ENCODE measurements at regions not wholly inside any gene's neighbourhood (a gene's known extent, or its start where the extent isn't known, plus 50 kb on each side); places are given as distances from the start of the nearest gene placed in this dataset.
"Not testable (repeated sequence)": the region's sequence is repeated elsewhere in the genome, so short reads cannot be mapped to it uniquely, and the experiment has no call there.

DNA sequence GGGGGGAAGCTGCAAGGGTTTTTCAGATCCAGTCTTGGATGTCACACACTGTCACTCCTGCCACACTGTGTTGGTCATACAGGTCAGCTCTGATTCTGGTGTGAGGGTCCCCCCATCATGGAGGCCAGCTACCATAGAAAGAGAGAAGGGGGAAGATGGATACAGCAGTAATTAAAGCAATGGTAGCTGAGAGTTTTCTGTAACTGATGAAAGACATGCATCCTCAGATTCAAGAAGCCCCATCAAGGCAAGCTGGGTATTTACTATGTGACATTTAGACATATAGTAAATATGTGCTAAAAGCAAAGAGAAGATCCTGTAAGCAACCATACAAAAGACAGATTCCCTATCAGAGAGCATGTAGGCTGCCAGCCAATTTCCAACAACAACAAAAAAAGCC is 110.9 kb upstream of the COL5A1 start:
- DNase-seq, result no peak

DNA sequence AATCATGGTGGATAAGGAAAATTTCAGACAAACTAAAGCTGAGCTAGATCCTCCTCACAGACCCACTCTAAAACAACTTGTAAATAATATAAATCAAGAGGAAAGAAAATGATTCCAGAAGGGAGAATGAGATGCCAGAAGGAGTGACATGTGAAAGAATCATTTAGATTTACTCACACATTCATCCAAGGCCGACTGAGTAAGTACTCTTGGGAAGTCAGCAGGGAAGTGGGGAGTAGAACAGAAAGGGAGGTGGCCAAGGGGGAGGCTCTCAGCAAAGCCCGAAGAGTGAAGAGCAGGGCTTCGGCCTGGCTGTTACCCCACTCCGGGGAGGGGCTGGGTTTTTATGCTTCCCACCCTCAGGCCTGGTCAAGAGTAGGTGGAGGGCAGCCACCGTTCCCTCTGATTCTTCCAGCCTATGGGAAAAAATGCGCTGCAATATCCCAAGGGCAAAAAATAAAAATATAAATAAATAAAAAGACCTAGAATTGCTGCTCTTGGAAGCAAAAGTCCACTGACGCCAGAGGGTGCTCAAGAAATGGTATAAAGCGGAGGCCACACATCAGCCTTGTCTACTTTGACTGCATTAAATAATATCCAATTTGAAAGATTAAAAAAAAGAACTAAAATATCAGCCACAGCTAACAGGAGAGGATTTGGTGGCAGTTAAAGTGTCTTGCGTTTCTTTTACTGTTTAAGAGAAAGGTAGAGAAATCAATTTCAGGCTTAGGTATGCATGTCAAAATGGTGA is 110.2 kb upstream of the COL5A1 start:
- peak in 1 of 3 donors; percentile 79 for DNase-seq

DNA sequence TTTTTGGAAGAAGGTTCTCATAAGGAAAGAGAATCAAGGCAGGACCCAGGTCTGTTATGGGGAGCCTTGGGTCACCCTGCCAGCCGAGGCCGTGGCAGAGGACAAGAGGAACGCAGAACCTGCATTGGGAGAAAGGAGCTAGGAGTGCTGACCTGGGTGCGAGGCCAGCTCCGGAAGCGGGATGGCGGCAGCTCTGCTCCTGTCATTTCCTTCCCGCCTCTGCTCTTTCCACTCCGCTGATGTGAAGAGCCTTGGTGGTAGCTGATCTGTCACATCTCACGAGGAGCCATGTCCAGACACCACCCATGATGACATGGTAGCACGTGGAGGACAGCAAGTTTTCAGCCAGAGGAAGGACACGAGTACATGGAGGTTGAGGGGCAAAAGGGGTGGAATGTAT is 109.5 kb upstream of the COL5A1 start:
- no peak for DNase-seq

DNA sequence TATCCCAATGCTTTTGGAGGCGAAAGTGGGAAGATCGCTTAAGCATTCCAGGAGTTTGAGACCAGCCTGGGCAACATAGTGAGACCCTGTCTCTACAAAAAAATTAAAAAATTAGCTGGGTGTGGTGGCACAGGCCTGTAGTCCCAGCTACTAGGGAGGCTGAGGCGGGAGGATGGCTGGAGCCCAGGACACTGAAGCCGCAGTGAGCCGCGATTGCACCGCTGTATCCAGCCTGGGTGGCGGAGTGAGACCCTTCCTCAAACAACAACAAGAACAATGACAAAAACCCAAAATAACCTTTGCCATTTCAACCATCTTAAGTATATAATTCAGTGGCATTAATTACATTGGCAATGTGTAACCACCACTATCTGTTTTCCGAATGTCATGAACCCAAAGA is 108.9 kb upstream of the COL5A1 start:
- DNase-seq, result not testable (repeated sequence)

DNA sequence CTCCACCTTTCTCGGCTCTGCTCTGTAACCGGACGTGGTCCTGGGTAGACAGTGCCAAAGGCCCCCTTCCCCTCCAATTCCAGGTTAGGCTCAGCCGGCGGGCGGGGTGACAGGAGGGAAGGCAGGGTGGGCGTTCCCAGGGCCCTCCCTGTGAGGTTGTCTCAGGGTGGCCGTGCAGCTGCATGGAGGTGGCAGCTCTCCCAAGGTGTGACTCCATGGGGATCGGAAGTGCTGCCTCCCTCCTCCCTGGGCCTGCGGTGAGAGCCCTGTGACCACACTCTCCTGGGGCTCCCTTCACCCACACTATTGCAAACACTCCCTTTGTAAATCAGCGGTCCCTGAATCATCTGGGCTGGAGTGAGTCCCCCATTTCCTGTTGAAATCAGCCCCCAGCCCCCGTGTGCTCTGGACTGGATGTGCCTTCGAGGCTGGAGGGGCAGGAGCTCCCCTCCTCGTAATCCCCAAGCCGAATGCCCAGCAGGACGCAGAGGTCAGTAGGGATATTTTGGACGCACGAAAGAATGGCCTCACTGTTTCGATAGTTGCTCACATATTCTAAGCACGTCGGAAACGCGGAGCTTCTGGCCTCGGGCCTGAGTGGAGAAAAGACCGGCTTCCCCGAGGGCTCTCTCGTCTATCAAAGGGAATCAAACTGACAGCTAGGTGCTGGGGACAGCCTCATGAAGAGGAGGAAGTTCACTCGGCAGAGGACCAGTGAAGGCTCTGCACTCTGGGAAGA is 107.6 kb upstream of the COL5A1 start:
- DNase-seq, result no peak

DNA sequence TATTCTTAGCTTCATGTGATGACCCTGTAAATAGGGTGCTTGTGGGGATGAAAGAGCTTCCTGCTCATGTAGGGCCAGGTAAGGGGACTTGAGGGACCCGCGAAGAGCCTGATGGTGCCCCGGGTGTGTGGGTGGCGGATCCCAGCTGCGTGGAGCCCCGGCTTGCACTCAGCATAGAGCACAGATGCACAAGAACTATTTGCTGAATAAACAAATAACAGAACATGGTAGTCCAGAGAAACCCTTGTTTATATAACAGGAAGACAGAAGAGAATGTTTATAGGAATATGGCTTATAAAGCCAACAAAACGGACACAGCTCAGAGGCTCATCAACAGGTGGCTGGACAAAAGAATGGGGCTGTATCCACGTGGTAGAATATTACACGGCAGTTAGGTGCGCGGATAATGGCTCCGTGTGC is 106.9 kb upstream of the COL5A1 start:
- peak in 1 of 3 donors; percentile 57 for DNase-seq

DNA sequence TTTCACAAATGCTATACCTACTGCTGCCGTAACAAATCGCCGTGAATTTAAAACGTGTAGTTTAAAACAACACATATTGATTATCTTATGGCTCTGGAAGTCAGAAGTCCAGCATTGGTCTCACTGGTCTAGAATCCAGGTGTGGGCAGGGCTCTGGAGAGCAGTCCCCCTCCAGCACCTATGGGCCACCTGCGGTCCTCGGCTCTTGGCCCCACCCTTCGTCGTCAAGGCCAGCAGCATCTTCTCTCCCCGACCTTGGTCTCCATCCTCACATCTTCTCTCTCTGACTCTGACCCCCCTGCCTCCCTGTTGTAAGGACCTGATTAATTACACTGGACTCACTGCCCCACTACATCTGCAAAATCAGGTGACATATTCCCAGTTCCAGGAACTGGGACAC is 106.4 kb upstream of the COL5A1 start:
- DNase-seq, result no peak

DNA sequence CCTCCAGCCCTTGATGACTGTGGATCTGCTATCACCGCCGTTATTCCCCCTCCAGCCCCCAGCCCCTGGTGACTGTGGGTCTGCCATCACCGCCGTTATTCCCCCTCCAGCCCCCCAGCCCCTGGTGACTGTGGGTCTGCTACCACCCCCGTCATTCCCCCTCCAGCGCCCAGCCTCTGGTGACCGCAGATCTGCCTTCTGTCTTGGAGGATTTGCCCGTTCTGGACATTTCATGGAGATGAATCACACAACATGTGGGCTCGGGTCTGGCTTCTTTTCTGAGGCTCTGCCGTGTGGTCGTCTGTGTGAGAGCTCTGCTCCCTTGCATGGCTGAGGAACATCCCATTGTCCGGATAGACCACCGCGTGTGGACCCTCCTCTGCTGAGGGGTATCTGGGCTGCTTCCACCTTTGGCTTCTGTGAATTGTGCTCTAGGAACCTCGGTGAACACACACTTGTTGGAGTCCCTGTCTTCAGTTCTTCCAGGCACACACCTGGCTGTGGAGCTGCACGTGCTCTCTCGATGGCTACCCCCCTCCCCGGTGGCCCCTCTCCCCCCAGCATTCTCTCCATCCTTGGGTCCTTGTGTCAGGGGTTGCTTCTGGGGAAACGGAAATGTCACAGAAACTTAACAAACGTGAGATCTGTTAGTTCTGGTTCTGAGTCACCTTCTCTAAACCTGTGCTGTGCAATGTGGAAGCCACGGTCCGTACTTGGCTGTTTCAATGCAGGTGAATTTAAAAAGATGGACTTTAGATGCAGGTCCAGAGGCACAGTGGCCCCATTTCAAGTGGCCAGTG is 105.3 kb upstream of the COL5A1 start:
- DNase-seq, result no peak

DNA sequence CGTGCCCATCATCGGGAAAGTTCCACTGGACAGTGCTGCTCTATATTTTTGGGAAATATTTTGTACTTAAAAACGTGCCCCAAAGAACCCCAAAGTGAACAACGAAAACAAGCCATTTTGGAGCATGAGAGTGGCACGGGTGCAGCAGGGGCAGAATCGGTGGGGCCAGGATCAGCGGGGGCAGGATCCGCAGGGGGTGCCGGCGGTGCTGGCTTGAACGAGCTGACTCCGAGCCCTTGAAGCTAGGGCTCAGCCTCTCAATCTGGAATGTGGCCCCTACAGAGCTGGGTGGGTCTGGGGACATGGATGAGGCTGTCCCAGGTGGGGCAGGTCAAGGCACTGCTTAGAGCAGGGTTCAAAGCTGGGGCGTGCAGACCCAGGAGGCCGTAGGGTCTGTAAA is 104.7 kb upstream of the COL5A1 start:
- DNase-seq, result no peak

DNA sequence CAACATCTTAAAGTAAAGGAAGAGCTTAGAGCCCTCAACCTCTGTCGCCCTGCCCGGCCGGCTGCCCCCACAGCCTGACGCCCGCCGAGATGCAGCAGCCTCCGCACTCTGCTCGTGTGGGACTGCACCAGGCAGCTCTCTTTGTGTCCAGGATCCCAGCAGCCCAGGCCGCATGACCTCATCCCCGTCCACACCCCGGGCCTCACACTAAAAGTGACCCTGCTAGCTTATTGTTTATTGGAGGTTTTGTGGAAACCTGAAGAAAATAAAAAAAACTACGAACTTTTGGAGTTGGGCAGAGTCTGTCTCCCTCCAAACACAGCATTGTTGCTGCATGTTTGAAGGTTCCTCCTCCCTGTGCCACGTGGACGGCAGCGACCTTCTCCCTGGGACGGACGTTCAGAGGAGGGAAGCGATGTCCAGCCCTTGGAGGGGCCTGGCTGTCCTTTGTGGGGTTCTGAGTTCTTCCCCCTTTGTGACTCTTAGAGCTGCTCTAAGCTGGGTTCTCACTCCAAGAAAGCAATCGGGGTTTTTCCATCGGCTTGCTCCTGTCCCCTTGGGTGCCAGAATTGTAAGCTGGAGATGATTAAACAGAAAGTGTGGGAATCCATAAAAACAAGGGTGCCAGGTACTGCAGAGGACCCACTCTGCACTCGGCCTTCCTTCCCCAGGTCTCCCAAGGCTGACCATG is 103.5 kb upstream of the COL5A1 start:
- peak in 2 of 3 donors; percentile 68 to 92 for DNase-seq

DNA sequence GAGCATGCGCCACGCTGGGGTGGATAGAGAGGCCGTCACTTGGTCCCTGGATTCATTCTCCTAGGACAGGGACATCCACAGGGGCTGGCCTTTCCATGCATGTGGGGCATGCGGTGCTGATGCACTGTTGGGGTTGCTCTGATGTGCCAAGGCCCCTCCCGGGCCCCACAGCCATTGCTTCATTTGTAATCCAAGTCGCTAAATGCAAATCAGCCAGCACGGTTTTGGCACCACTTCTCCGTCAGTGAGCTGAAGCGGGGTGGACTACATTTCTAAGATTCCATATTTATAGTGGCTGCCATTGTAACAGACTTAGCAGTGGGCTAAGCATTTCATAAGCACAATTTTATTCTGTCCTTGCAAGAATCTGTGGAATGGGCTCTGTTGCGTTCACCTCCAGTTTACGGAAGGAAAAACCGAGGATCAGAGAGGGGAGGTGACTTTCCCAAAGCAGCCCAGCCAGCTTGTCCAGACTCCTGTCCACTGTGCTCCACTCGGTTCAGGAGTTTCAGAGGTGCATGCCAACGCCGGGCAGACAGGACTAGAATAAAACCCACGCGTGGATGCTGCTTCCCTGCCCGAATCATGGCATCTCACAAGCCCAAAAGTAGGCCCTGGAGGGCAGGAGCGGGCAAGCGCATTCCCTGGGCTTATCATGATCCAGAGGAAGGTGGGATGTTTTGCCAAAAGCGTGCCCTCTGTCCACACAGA is 102.6 kb upstream of the COL5A1 start:
- DNase-seq, result peak in 1 of 3 donors; percentile 90

DNA sequence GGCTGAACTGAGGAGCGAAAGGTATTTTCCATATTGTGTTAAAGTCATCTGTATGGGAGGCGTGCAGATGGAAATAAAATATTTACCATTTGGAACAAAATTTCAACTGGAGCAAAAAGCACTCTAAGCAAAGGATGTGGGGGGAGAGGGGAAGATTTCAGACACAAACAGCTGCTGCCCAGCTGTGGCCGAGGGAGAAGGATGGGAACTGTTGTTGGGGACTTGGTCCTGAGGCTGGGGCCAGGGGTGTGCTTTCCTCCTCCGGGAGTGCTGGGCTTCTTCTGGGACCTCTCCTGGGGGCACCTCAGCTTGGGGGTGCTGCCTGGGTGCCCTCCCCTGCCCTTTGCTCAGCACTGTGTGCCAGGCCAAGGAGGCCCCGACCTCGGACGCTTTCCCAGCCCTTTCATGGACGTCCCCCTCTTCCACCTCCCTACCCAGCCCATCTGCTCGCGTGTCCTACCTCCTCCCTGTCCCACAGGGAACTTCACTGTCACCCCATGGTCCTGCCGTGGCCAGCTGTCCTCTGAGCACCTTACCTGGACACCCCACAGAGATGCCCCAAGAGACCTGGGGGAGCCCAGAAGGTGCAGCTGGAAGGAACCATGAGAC is 101.9 kb upstream of the COL5A1 start:
- DNase-seq, result peak in 2 of 3 donors; percentile 82 to 93

DNA sequence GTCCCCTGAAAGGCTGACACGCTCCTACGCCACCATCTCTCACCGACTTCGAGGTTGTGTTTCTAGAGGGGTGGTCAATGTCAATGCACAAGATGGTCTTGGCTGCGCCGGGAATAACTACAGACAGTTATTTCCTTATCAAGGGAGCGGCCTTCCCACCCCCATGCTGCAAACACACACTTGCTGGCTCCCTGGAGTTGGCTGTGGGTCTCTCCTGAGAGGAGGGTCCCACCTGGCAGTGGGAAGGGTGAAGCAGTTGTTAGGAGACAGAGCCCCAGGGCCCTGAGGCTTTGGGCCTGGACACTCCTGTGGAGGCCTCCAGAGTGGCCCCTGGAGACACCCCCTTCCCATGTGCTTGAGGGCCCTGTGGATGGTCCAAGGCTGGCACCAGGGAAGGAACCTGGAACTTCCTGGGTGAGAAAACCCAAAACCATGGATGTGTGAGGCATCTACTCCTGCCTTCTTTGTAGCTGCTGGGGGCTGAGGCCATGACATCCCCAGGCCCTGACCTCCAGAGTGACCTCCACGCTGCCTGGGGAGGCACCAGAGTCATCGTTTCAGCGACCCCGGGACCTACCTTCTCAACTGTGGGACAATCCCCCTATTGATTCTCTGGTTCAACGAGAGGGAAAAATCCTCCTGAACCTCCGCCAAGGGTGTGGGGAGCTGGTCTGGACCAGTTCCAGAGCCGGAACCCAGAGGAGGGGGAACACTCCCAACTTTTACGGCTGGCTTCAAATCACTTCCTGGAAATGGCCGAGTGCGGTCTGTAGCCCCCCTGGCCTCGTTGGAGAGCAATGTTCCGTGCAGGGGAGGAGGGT is 101.1 kb upstream of the COL5A1 start:
- peak in 2 of 3 donors; percentile 78 to 88 for DNase-seq

DNA sequence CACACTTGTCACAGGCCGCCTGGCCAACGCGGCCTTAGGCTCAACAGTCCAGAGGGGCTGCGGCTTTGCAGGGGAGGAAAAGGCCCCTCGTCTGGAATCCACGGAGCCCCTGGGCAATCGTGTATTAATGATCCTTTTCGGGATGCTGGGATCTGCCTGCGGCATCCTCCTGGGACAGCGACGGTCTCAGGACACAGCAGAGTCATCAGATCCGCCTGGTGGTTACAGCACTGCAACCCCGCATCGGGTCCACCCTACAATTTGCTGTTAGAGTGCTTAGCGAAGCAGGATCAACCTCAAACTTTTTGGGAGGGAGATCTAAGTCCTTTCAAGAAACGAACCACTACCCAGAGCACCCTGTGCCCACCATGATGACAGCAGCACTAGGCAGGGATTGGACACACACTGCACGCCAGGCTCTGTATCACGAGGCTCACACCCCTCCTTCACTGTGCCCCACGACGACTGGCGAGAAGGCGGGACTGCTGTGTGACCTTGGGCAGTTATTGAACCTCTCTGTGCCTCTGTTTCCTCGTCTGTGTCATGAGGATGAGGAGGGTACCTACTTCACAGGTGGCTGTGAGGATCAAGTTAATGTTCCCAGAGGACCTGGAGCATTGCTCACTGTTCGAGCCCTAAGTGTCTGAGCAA is 100.4 kb upstream of the COL5A1 start:
- no peak for DNase-seq

DNA sequence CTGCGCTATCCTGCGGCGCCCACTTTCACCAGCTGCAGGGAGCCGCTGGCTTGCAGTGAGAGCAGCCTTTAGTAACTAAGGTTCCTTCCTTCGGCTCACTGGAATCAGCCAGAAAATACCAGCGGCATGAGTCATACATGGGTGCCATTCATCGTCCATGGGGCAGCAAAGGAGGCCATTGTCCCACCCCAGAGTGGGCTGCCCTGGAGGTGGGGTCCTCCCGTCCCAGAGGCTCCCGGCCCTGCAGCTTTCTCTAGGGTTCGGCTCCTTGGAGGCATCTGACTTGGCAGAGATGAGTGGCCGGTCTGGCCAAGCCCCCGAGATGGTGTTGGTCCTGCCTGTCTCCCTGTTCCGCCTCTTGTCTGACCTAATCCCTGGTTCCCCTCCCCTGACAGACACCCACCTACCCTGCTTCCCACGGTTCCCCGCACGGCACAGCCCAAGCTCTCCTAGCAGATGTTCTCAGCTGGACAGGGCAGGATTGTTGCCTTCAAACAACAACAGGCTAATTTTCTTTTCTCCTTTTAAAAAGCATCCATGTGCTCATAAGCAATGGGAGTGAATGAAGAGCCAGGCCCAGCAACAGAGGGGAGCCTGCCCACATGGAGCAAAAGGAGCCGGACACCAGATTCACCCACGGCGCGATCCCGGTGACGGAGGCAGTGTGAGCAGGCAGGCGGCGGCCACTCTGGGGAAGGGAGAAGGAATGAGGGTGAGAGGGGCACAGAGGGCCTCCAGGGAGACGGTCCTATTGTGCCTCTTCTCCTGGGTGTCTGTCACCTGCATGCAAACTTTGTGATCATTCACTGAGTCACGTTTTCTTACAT is 97.0 kb upstream of the COL5A1 start:
- peak in 1 of 3 donors; percentile 73 for DNase-seq

DNA sequence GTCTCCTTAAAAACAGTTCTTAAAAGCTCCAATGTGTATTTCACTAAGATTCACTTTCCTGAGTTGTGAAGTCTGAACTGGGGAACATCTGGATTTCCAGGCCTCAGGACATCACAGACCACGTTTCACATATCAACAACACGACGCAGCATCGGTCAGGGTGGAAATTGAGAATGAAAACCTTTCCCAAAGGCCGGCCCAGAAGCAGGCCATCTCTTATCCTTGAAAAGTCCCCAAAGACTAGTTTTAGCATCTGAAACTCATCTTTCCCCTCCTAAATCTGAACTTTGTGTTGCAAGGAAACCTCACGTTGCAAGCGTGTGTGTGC is 96.4 kb upstream of the COL5A1 start:
- peak in 1 of 3 donors; percentile 89 for DNase-seq

DNA sequence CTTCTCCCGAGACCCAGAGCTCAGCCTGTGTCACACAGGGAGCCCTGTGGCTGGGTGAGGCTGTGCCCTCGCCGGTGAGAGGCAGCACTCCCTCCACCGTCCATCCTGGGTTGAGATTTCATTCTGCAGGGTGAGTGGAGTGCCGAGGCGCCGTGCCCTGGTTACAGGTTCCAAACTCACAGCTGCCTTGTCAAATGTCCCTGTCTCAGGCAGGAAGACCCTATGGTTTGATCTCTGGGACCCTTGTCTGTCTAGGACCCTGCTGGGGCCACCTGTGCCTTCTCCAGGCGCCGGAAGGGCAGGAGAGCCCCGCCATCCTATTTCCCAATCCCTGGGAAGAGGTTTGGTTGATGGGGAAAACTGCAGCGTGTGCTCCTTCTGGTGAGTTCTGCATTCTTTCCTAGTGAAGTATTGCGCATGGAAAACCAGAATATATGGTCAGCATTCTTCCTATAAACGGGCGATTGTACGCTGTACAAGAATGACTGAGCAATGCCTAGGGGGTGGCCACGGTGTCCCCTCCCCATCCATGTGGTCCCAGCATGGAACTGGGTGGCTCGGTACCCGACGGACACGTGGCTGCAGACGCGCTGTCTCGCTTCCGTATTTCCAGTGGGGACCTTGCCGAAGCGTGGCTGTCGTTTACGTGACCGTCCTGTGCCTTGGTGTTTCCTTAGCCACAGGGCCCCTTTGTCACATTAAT is 95.9 kb upstream of the COL5A1 start:
- peak; percentile 80 to 93 (median 92) for DNase-seq

DNA sequence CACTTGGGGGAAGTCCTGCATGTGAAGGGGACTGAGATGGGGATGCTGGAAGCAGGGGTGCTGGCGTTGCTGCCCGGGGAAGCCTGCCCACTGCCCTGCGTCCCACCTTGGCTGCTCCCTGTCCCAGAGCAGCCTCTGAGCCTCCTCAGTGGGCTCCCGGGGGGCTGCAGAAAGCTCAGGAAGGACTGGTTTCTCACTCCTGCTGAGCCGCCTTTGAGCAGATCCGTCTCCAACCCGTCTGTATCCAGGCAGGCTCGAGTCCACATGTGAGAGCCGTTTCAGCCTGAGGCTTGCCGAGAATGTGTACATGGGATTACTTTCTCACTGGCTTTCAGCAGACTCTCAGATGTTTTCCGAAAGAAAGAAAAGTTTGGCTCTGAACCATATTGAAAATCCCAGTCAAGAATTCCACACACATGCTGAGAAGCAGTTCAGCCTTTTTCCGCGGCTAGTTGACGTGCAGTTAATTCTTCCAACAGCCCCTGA is 95.3 kb upstream of the COL5A1 start:
- DNase-seq, result peak; percentile 93 to 97 (median 94)
